Endodermal cell (in vitro differentiated cells): ENCODE measurements at regions not wholly inside any gene's neighbourhood (a gene's known extent, or its start where the extent isn't known, plus 50 kb on each side); places are given as distances from the start of the nearest gene placed in this dataset.

Source experiments
- DNase-seq: peaks from one replicate; pipeline ENCODE4 v3.0.0-alpha.2; 2017
- H3K27ac ChIP-seq: 2 replicates; pipeline ENCODE4 v1.5.1; 2013; ENCODE audit warnings: mild to moderate bottlenecking, low read depth, low read length, moderate library complexity
- H3K27me3 ChIP-seq: 2 replicates; pipeline ENCODE4 v1.6.1; 2013; ENCODE audit warnings: mild to moderate bottlenecking, low read length, moderate library complexity; ENCODE audit not compliant: insufficient read depth, control insufficient read depth, poor library complexity, severe bottlenecking
- H3K36me3 ChIP-seq: 2 replicates; pipeline ENCODE4 v1.7.0; 2013; ENCODE audit warnings: mild to moderate bottlenecking, low read length, moderate library complexity; ENCODE audit not compliant: control insufficient read depth, insufficient read depth
- H3K4me1 ChIP-seq: one replicate; pipeline ENCODE4 v1.7.0; 2013; ENCODE audit warnings: low read length; ENCODE audit not compliant: control insufficient read depth, insufficient read depth
- H3K4me3 ChIP-seq: 2 replicates; pipeline ENCODE4 v1.5.1; 2013; ENCODE audit warnings: mild to moderate bottlenecking, low read length, moderate library complexity
- H3K9ac ChIP-seq: 2 replicates; pipeline ENCODE4 v1.6.1; 2013; ENCODE audit warnings: mild to moderate bottlenecking, low read length, moderate library complexity; ENCODE audit not compliant: poor library complexity, severe bottlenecking; ENCODE audit errors: extremely low read depth
- H3K9me3 ChIP-seq: 2 replicates; pipeline ENCODE4 v1.6.1; 2013; ENCODE audit warnings: mild to moderate bottlenecking, low read length, moderate library complexity; ENCODE audit not compliant: control insufficient read depth
- H3K27ac Mint-ChIP-seq: 2 replicates; pipeline ENCODE4 v1.8.0; 2020; ENCODE audit warnings: mixed read lengths
- H3K27me3 Mint-ChIP-seq: 2 replicates; pipeline ENCODE4 v1.8.0; 2021; ENCODE audit warnings: mild to moderate bottlenecking, mixed read lengths; ENCODE audit not compliant: insufficient read depth
- H3K36me3 Mint-ChIP-seq: 2 replicates; pipeline ENCODE4 v1.8.0; 2020; ENCODE audit warnings: low read depth, mixed read lengths
- H3K4me1 Mint-ChIP-seq: 2 replicates; pipeline ENCODE4 v1.8.0; 2020; ENCODE audit warnings: mixed read lengths
- H3K4me3 Mint-ChIP-seq: 2 replicates; pipeline ENCODE4 v1.8.0; 2020; ENCODE audit warnings: mild to moderate bottlenecking, moderate library complexity, mixed read lengths
- H3K9me3 Mint-ChIP-seq: 2 replicates; pipeline ENCODE4 v1.8.0; 2020; ENCODE audit warnings: mild to moderate bottlenecking, mixed read lengths
- CTCF ChIP-seq: fragments of 200-600 bp; sonication (generic); conservative IDR thresholded peaks from 2 replicates; pipeline ENCODE4 v1.5.0; 2021; ENCODE audit warnings: antibody characterized with exemption, mild to moderate bottlenecking
- WGBS, 2 experiments: methylation state at CpG; one replicate each; pipeline versions ENCODE4 v1.1.5 to v1.1.7; 2013; ENCODE audit warnings: missing lambda C conversion rate in 2 of 2, mixed read lengths in 1 of 2; ENCODE audit not compliant: insufficient coverage in 1 of 2, insufficient read length in 1 of 2; 5-methylcytosine and 5-hydroxymethylcytosine counted together

GRCh38 chr3:146739203-146739671 is 134.1 kb upstream of the PLSCR5 start:
- TF ChIP-seq CTCF, result no peak
- Mint-ChIP-seq H3K27me3 (no peaks in the 10 kb centered on the region), H3K4me1 (no peaks in the 10 kb centered on the region), H3K36me3 (no peaks in the 10 kb centered on the region), H3K9me3 (no peaks in the 10 kb centered on the region), H3K27ac (no peak overlapping the region), H3K4me3 (no peak overlapping the region)
- Histone ChIP-seq H3K27me3 (no peaks in the 10 kb centered on the region), H3K27ac (no peak overlapping the region), H3K36me3 (no peaks in the 10 kb centered on the region), H3K4me1 (no peaks in the 10 kb centered on the region), H3K9me3 (peaks cover 5% of the 10 kb centered on the region), H3K4me3 (no peak overlapping the region), H3K9ac (no peak overlapping the region)
- WGBS, 2 experiments, result 90 to 100% methylated on average over 2 to 6 of the region's 6 CpGs
- peak; percentile 43 for DNase-seq

GRCh38 chr3:146732325-146732724 is 127.2 kb upstream of the PLSCR5 start:
- no peaks in the 10 kb centered on the region for H3K27me3 ChIP-seq
- Mint-ChIP-seq H3K4me3 (no peak overlapping the region), H3K36me3 (no peaks in the 10 kb centered on the region), H3K27ac (no peak overlapping the region), H3K4me1 (no peaks in the 10 kb centered on the region), H3K9me3 (peaks cover 7% of the 10 kb centered on the region), H3K27me3 (no peaks in the 10 kb centered on the region)
- H3K4me3 ChIP-seq, result no peak overlapping the region
- WGBS, 2 experiments, result 81 to 92% methylated on average over 4 to 6 of the region's 6 CpGs
- H3K27ac ChIP-seq, result no peak overlapping the region
- H3K9me3 ChIP-seq, result no peaks in the 10 kb centered on the region
- no peak overlapping the region for H3K9ac ChIP-seq
- no peaks in the 10 kb centered on the region for H3K4me1 ChIP-seq
- DNase-seq, result no peak
- TF ChIP-seq CTCF, result no peak
- no peaks in the 10 kb centered on the region for H3K36me3 ChIP-seq

GRCh38 chr3:146715170-146715569 is 110.0 kb upstream of the PLSCR5 start:
- H3K9me3 ChIP-seq, result no peaks in the 10 kb centered on the region
- H3K27ac Mint-ChIP-seq, result no peak overlapping the region
- H3K9ac ChIP-seq, result no peak overlapping the region
- no peak overlapping the region for H3K4me3 Mint-ChIP-seq
- H3K36me3 ChIP-seq, result no peaks in the 10 kb centered on the region
- H3K27ac ChIP-seq, result no peak overlapping the region
- no peaks in the 10 kb centered on the region for H3K27me3 ChIP-seq
- no peaks in the 10 kb centered on the region for H3K36me3 Mint-ChIP-seq
- H3K4me1 ChIP-seq, result no peaks in the 10 kb centered on the region
- no peaks in the 10 kb centered on the region for H3K4me1 Mint-ChIP-seq
- no peak for TF ChIP-seq CTCF
- no peaks in the 10 kb centered on the region for H3K9me3 Mint-ChIP-seq
- H3K4me3 ChIP-seq, result no peak overlapping the region
- no peak for DNase-seq
- H3K27me3 Mint-ChIP-seq, result no peaks in the 10 kb centered on the region
